ENCODE measurements at regions not wholly inside any gene's neighbourhood (a gene's known extent, or its start where the extent isn't known, plus 50 kb on each side); places are given as distances from the start of the nearest gene placed in this dataset.
"Not testable (repeated sequence)": the region's sequence is repeated elsewhere in the genome, so short reads cannot be mapped to it uniquely, and the experiment has no call there.

- H2BK15ac ChIP-seq (ENCODE audit: low read length); H3K79me1 ChIP-seq (ENCODE audit: low read depth, low read length); H4K91ac ChIP-seq (ENCODE audit: low read depth, low read length, poor library complexity); H3K23ac ChIP-seq (ENCODE audit: low read depth, low read length, poor library complexity); H3K27me3 ChIP-seq (ENCODE audit: control insufficient read depth in 3 of 3, insufficient read depth in 3 of 3, low read depth in 1 of 3, low read length in 3 of 3); H2BK120ac ChIP-seq (ENCODE audit: low read depth, low read length); H2BK5ac ChIP-seq (ENCODE audit: low read length); H4K8ac ChIP-seq (ENCODE audit: low read depth, low read length); H3K9ac ChIP-seq (ENCODE audit: low read depth, low read length, poor library complexity); H3K4ac ChIP-seq (ENCODE audit: low read length); H3K9me3 ChIP-seq (replicated peaks in 1 of 2; ENCODE audit: control insufficient read depth in 2 of 2, insufficient read depth in 1 of 2, low read depth in 1 of 2, low read length in 2 of 2); H3K14ac ChIP-seq (ENCODE audit: low read length); H3K36me3 ChIP-seq (replicated peaks in 1 of 2; ENCODE audit: control insufficient read depth in 2 of 2, insufficient read depth in 2 of 2, low read length in 2 of 2): not testable (repeated sequence)
- Histone ChIP-seq H2AFZ (ENCODE audit: low read length) (peak overlapping the region; percentile 70), H3K4me1 (ENCODE audit: control insufficient read depth in 2 of 2, insufficient read depth in 1 of 2, low read depth in 1 of 2, low read length in 2 of 2) (peaks cover 18 to 19% of the 10 kb centered on the region in 2 donors), H3K27ac (replicated peaks; ENCODE audit: low read length) (peak overlapping the region; percentile 93), H2AK5ac (ENCODE audit: low read depth, low read length) (peak overlapping the region; percentile 47), H3K18ac (ENCODE audit: low read length) (peak overlapping the region; percentile 82), H2BK12ac (ENCODE audit: low read length) (peak overlapping the region; percentile 59), H3K4me3 (ENCODE audit: low read length in 2 of 2) (peak overlapping the region in 1 of 2 donors; percentile 23), H3K4me2 (ENCODE audit: insufficient read depth, low read length, poor library complexity, severe bottlenecking) (peak overlapping the region; percentile 39)
- WGBS, 2 donors (ENCODE audit: extremely low coverage in 2 of 2, insufficient read length in 2 of 2, insufficient replicate concordance in 1 of 2), result no CpG with 5 or more reads among the region's 27 CpGs
- peak; percentile 93 for DNase-seq (ENCODE audit: low spot score)
These were observed 72.0 kb downstream of the TRIM43 start for GRCh38 chr2:95663471-95664441.

DNA sequence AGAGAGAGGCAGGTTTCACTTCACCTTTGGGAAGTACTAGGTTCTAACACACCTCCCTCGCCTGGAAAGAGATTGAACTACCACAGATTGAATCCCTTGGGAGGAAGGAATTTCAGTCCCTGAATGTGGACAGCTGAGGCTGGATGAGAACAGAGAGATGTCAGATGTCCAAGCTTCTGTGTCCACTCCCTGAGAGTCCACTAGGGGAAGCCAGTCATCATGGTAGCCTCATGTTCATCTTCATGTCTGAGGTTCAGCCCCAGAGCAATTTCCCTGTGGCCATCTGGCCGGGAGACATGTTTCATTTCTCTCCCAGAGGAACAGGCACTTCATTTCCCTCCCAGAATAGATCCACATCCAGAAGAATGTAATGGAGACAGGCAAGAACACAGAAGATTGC, 74.8 kb downstream of the TRIM43 start:
- not testable (repeated sequence) for H3K14ac ChIP-seq (ENCODE audit: low read length); H2BK15ac ChIP-seq (ENCODE audit: low read length); H4K91ac ChIP-seq (ENCODE audit: low read depth, low read length, poor library complexity); H3K18ac ChIP-seq (ENCODE audit: low read length); H3K23ac ChIP-seq (ENCODE audit: low read depth, low read length, poor library complexity); H3K9ac ChIP-seq (ENCODE audit: low read depth, low read length, poor library complexity); H2BK5ac ChIP-seq (ENCODE audit: low read length); H3K27ac ChIP-seq (replicated peaks; ENCODE audit: low read length); H2BK120ac ChIP-seq (ENCODE audit: low read depth, low read length); H2BK12ac ChIP-seq (ENCODE audit: low read length); H3K4ac ChIP-seq (ENCODE audit: low read length); H3K9me3 ChIP-seq (replicated peaks in 1 of 2; ENCODE audit: control insufficient read depth in 2 of 2, insufficient read depth in 1 of 2, low read depth in 1 of 2, low read length in 2 of 2); H3K4me2 ChIP-seq (ENCODE audit: insufficient read depth, low read length, poor library complexity, severe bottlenecking); H3K4me3 ChIP-seq (ENCODE audit: low read length in 2 of 2); DNase-seq (ENCODE audit: low spot score); H4K8ac ChIP-seq (ENCODE audit: low read depth, low read length); H2AFZ ChIP-seq (ENCODE audit: low read length); H3K27me3 ChIP-seq (ENCODE audit: control insufficient read depth in 3 of 3, insufficient read depth in 3 of 3, low read depth in 1 of 3, low read length in 3 of 3); H3K36me3 ChIP-seq (replicated peaks in 1 of 2; ENCODE audit: control insufficient read depth in 2 of 2, insufficient read depth in 2 of 2, low read length in 2 of 2); H3K79me1 ChIP-seq (ENCODE audit: low read depth, low read length); H2AK5ac ChIP-seq (ENCODE audit: low read depth, low read length)
- peaks cover 23 to 25% of the 10 kb centered on the region in 2 donors for H3K4me1 ChIP-seq (ENCODE audit: control insufficient read depth in 2 of 2, insufficient read depth in 1 of 2, low read depth in 1 of 2, low read length in 2 of 2)
- no CpG with 5 or more reads among the region's 2 CpGs for WGBS, 2 donors (ENCODE audit: extremely low coverage in 2 of 2, insufficient read length in 2 of 2, insufficient replicate concordance in 1 of 2)

- Histone ChIP-seq H3K4me3 (ENCODE audit: low read length in 2 of 2) (no peak overlapping the region), H3K4ac (ENCODE audit: low read length) (no peak overlapping the region), H2AK5ac (ENCODE audit: low read depth, low read length) (peak overlapping the region; percentile 31), H3K4me1 (ENCODE audit: control insufficient read depth in 2 of 2, insufficient read depth in 1 of 2, low read depth in 1 of 2, low read length in 2 of 2) (peaks cover 20 to 24% of the 10 kb centered on the region in 2 donors), H2BK120ac (ENCODE audit: low read depth, low read length) (no peak overlapping the region), H2BK12ac (ENCODE audit: low read length) (no peak overlapping the region), H3K27ac (replicated peaks; ENCODE audit: low read length) (no peak overlapping the region), H3K27me3 (ENCODE audit: control insufficient read depth in 3 of 3, insufficient read depth in 3 of 3, low read depth in 1 of 3, low read length in 3 of 3) (no peaks in the 10 kb centered on the region), H3K9me3 (replicated peaks in 1 of 2; ENCODE audit: control insufficient read depth in 2 of 2, insufficient read depth in 1 of 2, low read depth in 1 of 2, low read length in 2 of 2) (no peaks in the 10 kb centered on the region), H2BK5ac (ENCODE audit: low read length) (no peak overlapping the region), H4K91ac (ENCODE audit: low read depth, low read length, poor library complexity) (no peak overlapping the region), H3K18ac (ENCODE audit: low read length) (peak overlapping the region; percentile 63), H3K79me1 (ENCODE audit: low read depth, low read length) (no peaks in the 10 kb centered on the region), H3K9ac (ENCODE audit: low read depth, low read length, poor library complexity) (no peak overlapping the region), H3K4me2 (ENCODE audit: insufficient read depth, low read length, poor library complexity, severe bottlenecking) (no peak overlapping the region), H3K14ac (ENCODE audit: low read length) (no peak overlapping the region), H2BK15ac (ENCODE audit: low read length) (no peak overlapping the region), H3K23ac (ENCODE audit: low read depth, low read length, poor library complexity) (no peak overlapping the region), H2AFZ (ENCODE audit: low read length) (no peak overlapping the region), H3K36me3 (replicated peaks in 1 of 2; ENCODE audit: control insufficient read depth in 2 of 2, insufficient read depth in 2 of 2, low read length in 2 of 2) (no peaks in the 10 kb centered on the region), H4K8ac (ENCODE audit: low read depth, low read length) (no peak overlapping the region)
- DNase-seq (ENCODE audit: low spot score), result no peak
These were observed 75.7 kb downstream of the TRIM43 start for GRCh38 chr2:95667480-95667879.

GRCh38 chr2:95668934-95669333, 77.1 kb downstream of the TRIM43 start:
- H3K9ac ChIP-seq (ENCODE audit: low read depth, low read length, poor library complexity); H2BK12ac ChIP-seq (ENCODE audit: low read length); H3K79me1 ChIP-seq (ENCODE audit: low read depth, low read length); H4K91ac ChIP-seq (ENCODE audit: low read depth, low read length, poor library complexity); H3K36me3 ChIP-seq (replicated peaks in 1 of 2; ENCODE audit: control insufficient read depth in 2 of 2, insufficient read depth in 2 of 2, low read length in 2 of 2); H3K23ac ChIP-seq (ENCODE audit: low read depth, low read length, poor library complexity); H3K4me2 ChIP-seq (ENCODE audit: insufficient read depth, low read length, poor library complexity, severe bottlenecking); H2AK5ac ChIP-seq (ENCODE audit: low read depth, low read length); H3K14ac ChIP-seq (ENCODE audit: low read length); DNase-seq (ENCODE audit: low spot score); H2AFZ ChIP-seq (ENCODE audit: low read length); H3K27ac ChIP-seq (replicated peaks; ENCODE audit: low read length); H3K9me3 ChIP-seq (replicated peaks in 1 of 2; ENCODE audit: control insufficient read depth in 2 of 2, insufficient read depth in 1 of 2, low read depth in 1 of 2, low read length in 2 of 2); H4K8ac ChIP-seq (ENCODE audit: low read depth, low read length); H2BK5ac ChIP-seq (ENCODE audit: low read length); H2BK120ac ChIP-seq (ENCODE audit: low read depth, low read length); H3K27me3 ChIP-seq (ENCODE audit: control insufficient read depth in 3 of 3, insufficient read depth in 3 of 3, low read depth in 1 of 3, low read length in 3 of 3); H3K4me3 ChIP-seq (ENCODE audit: low read length in 2 of 2); H2BK15ac ChIP-seq (ENCODE audit: low read length); H3K4ac ChIP-seq (ENCODE audit: low read length); H3K18ac ChIP-seq (ENCODE audit: low read length): not testable (repeated sequence)
- WGBS, 2 donors (ENCODE audit: extremely low coverage in 2 of 2, insufficient read length in 2 of 2, insufficient replicate concordance in 1 of 2), result no CpG with 5 or more reads among the region's 5 CpGs
- peaks cover 10 to 13% of the 10 kb centered on the region in 2 donors for H3K4me1 ChIP-seq (ENCODE audit: control insufficient read depth in 2 of 2, insufficient read depth in 1 of 2, low read depth in 1 of 2, low read length in 2 of 2)
